ENCODE measurements at regions not wholly inside any gene's neighbourhood (a gene's known extent, or its start where the extent isn't known, plus 50 kb on each side); places are given as distances from the start of the nearest gene placed in this dataset.

- H3K27ac ChIP-seq (ENCODE audit: low read depth in 2 of 2, low read length in 2 of 2), result no peak overlapping the region
- H3K9ac ChIP-seq (ENCODE audit: low read depth in 1 of 2, low read length in 2 of 2), result no peak overlapping the region
- no peak overlapping the region for H3K4me3 ChIP-seq (ENCODE audit: low read length in 2 of 2)
- no peaks in the 10 kb centered on the region for H3K27me3 ChIP-seq (ENCODE audit: control insufficient read depth in 2 of 2, insufficient read depth in 2 of 2, low read length in 2 of 2)
- H3K9me3 ChIP-seq (ENCODE audit: control insufficient read depth in 2 of 2, low read length in 2 of 2), result no peaks in the 10 kb centered on the region
- no peaks in the 10 kb centered on the region for H3K4me1 ChIP-seq (ENCODE audit: control insufficient read depth in 2 of 2, insufficient read depth in 2 of 2, low read length in 2 of 2)
- H3K36me3 ChIP-seq (ENCODE audit: control insufficient read depth in 2 of 2, insufficient read depth in 2 of 2, low read length in 2 of 2), result no peaks in the 10 kb centered on the region
These were observed 353.9 kb upstream of the LMCD1 start for GRCh38 chr3:8147711-8148110.

GRCh38 chr3:8152821-8153418 lies 348.7 kb upstream of the LMCD1 start:
- Histone ChIP-seq H3K36me3 (ENCODE audit: control insufficient read depth in 2 of 2, insufficient read depth in 2 of 2, low read length in 2 of 2) (no peaks in the 10 kb centered on the region), H3K9ac (ENCODE audit: low read depth in 1 of 2, low read length in 2 of 2) (no peak overlapping the region), H3K4me3 (ENCODE audit: low read length in 2 of 2) (no peak overlapping the region), H3K27ac (ENCODE audit: low read depth in 2 of 2, low read length in 2 of 2) (no peak overlapping the region), H3K9me3 (ENCODE audit: control insufficient read depth in 2 of 2, low read length in 2 of 2) (no peaks in the 10 kb centered on the region), H3K27me3 (ENCODE audit: control insufficient read depth in 2 of 2, insufficient read depth in 2 of 2, low read length in 2 of 2) (no peaks in the 10 kb centered on the region), H3K4me1 (ENCODE audit: control insufficient read depth in 2 of 2, insufficient read depth in 2 of 2, low read length in 2 of 2) (no peaks in the 10 kb centered on the region)

- Histone ChIP-seq H3K4me3 (ENCODE audit: low read length in 2 of 2) (no peak overlapping the region), H3K9ac (ENCODE audit: low read depth in 1 of 2, low read length in 2 of 2) (no peak overlapping the region), H3K9me3 (ENCODE audit: control insufficient read depth in 2 of 2, low read length in 2 of 2) (no peaks in the 10 kb centered on the region), H3K36me3 (ENCODE audit: control insufficient read depth in 2 of 2, insufficient read depth in 2 of 2, low read length in 2 of 2) (no peaks in the 10 kb centered on the region), H3K27me3 (ENCODE audit: control insufficient read depth in 2 of 2, insufficient read depth in 2 of 2, low read length in 2 of 2) (no peaks in the 10 kb centered on the region), H3K27ac (ENCODE audit: low read depth in 2 of 2, low read length in 2 of 2) (no peak overlapping the region), H3K4me1 (ENCODE audit: control insufficient read depth in 2 of 2, insufficient read depth in 2 of 2, low read length in 2 of 2) (no peaks in the 10 kb centered on the region)
These were observed 347.8 kb upstream of the LMCD1 start for GRCh38 chr3:8153800-8154199.

GRCh38 chr3:8154617-8155016 lies 347.0 kb upstream of the LMCD1 start:
- Histone ChIP-seq H3K36me3 (ENCODE audit: control insufficient read depth in 2 of 2, insufficient read depth in 2 of 2, low read length in 2 of 2) (no peaks in the 10 kb centered on the region), H3K4me3 (ENCODE audit: low read length in 2 of 2) (no peak overlapping the region), H3K27me3 (ENCODE audit: control insufficient read depth in 2 of 2, insufficient read depth in 2 of 2, low read length in 2 of 2) (no peaks in the 10 kb centered on the region), H3K4me1 (ENCODE audit: control insufficient read depth in 2 of 2, insufficient read depth in 2 of 2, low read length in 2 of 2) (no peaks in the 10 kb centered on the region), H3K9me3 (ENCODE audit: control insufficient read depth in 2 of 2, low read length in 2 of 2) (no peaks in the 10 kb centered on the region), H3K27ac (ENCODE audit: low read depth in 2 of 2, low read length in 2 of 2) (no peak overlapping the region), H3K9ac (ENCODE audit: low read depth in 1 of 2, low read length in 2 of 2) (no peak overlapping the region)

- no peaks in the 10 kb centered on the region for H3K36me3 ChIP-seq (ENCODE audit: control insufficient read depth in 2 of 2, insufficient read depth in 2 of 2, low read length in 2 of 2)
These were observed 345.5 kb upstream of the LMCD1 start for GRCh38 chr3:8156138-8156537.

GRCh38 chr3:8156831-8157230 lies 344.8 kb upstream of the LMCD1 start:
- Histone ChIP-seq H3K9me3 (ENCODE audit: control insufficient read depth in 2 of 2, low read length in 2 of 2) (no peaks in the 10 kb centered on the region), H3K27me3 (ENCODE audit: control insufficient read depth in 2 of 2, insufficient read depth in 2 of 2, low read length in 2 of 2) (no peaks in the 10 kb centered on the region), H3K27ac (ENCODE audit: low read depth in 2 of 2, low read length in 2 of 2) (no peak overlapping the region), H3K4me1 (ENCODE audit: control insufficient read depth in 2 of 2, insufficient read depth in 2 of 2, low read length in 2 of 2) (no peaks in the 10 kb centered on the region), H3K9ac (ENCODE audit: low read depth in 1 of 2, low read length in 2 of 2) (no peak overlapping the region), H3K4me3 (ENCODE audit: low read length in 2 of 2) (no peak overlapping the region), H3K36me3 (ENCODE audit: control insufficient read depth in 2 of 2, insufficient read depth in 2 of 2, low read length in 2 of 2) (no peaks in the 10 kb centered on the region)

More at GRCh38 chr3:8156138-8156537, 345.5 kb upstream of the LMCD1 start:
- H3K9ac ChIP-seq (ENCODE audit: low read depth in 1 of 2, low read length in 2 of 2), result no peak overlapping the region
- no peak overlapping the region for H3K4me3 ChIP-seq (ENCODE audit: low read length in 2 of 2)
- H3K4me1 ChIP-seq (ENCODE audit: control insufficient read depth in 2 of 2, insufficient read depth in 2 of 2, low read length in 2 of 2), result no peaks in the 10 kb centered on the region
- no peaks in the 10 kb centered on the region for H3K27me3 ChIP-seq (ENCODE audit: control insufficient read depth in 2 of 2, insufficient read depth in 2 of 2, low read length in 2 of 2)
- H3K27ac ChIP-seq (ENCODE audit: low read depth in 2 of 2, low read length in 2 of 2), result no peak overlapping the region
- no peaks in the 10 kb centered on the region for H3K9me3 ChIP-seq (ENCODE audit: control insufficient read depth in 2 of 2, low read length in 2 of 2)

GRCh38 chr3:8157640-8158039 lies 344.0 kb upstream of the LMCD1 start:
- no peaks in the 10 kb centered on the region for H3K4me1 ChIP-seq (ENCODE audit: control insufficient read depth in 2 of 2, insufficient read depth in 2 of 2, low read length in 2 of 2)
- no peak overlapping the region for H3K4me3 ChIP-seq (ENCODE audit: low read length in 2 of 2)
- no peaks in the 10 kb centered on the region for H3K9me3 ChIP-seq (ENCODE audit: control insufficient read depth in 2 of 2, low read length in 2 of 2)
- no peak overlapping the region for H3K9ac ChIP-seq (ENCODE audit: low read depth in 1 of 2, low read length in 2 of 2)
- H3K36me3 ChIP-seq (ENCODE audit: control insufficient read depth in 2 of 2, insufficient read depth in 2 of 2, low read length in 2 of 2), result no peaks in the 10 kb centered on the region
- no peak overlapping the region for H3K27ac ChIP-seq (ENCODE audit: low read depth in 2 of 2, low read length in 2 of 2)
- H3K27me3 ChIP-seq (ENCODE audit: control insufficient read depth in 2 of 2, insufficient read depth in 2 of 2, low read length in 2 of 2), result no peaks in the 10 kb centered on the region

GRCh38 chr3:8164145-8164544 lies 337.5 kb upstream of the LMCD1 start:
- Histone ChIP-seq H3K36me3 (ENCODE audit: control insufficient read depth in 2 of 2, insufficient read depth in 2 of 2, low read length in 2 of 2) (no peaks in the 10 kb centered on the region), H3K27ac (ENCODE audit: low read depth in 2 of 2, low read length in 2 of 2) (no peak overlapping the region), H3K9ac (ENCODE audit: low read depth in 1 of 2, low read length in 2 of 2) (no peak overlapping the region), H3K27me3 (ENCODE audit: control insufficient read depth in 2 of 2, insufficient read depth in 2 of 2, low read length in 2 of 2) (no peaks in the 10 kb centered on the region), H3K9me3 (ENCODE audit: control insufficient read depth in 2 of 2, low read length in 2 of 2) (no peaks in the 10 kb centered on the region), H3K4me1 (ENCODE audit: control insufficient read depth in 2 of 2, insufficient read depth in 2 of 2, low read length in 2 of 2) (no peaks in the 10 kb centered on the region), H3K4me3 (ENCODE audit: low read length in 2 of 2) (no peak overlapping the region)

GRCh38 chr3:8166014-8166413 lies 335.6 kb upstream of the LMCD1 start:
- Histone ChIP-seq H3K9me3 (ENCODE audit: control insufficient read depth in 2 of 2, low read length in 2 of 2) (no peaks in the 10 kb centered on the region), H3K36me3 (ENCODE audit: control insufficient read depth in 2 of 2, insufficient read depth in 2 of 2, low read length in 2 of 2) (no peaks in the 10 kb centered on the region), H3K9ac (ENCODE audit: low read depth in 1 of 2, low read length in 2 of 2) (no peak overlapping the region), H3K27ac (ENCODE audit: low read depth in 2 of 2, low read length in 2 of 2) (no peak overlapping the region), H3K4me3 (ENCODE audit: low read length in 2 of 2) (no peak overlapping the region), H3K27me3 (ENCODE audit: control insufficient read depth in 2 of 2, insufficient read depth in 2 of 2, low read length in 2 of 2) (no peaks in the 10 kb centered on the region), H3K4me1 (ENCODE audit: control insufficient read depth in 2 of 2, insufficient read depth in 2 of 2, low read length in 2 of 2) (no peaks in the 10 kb centered on the region)

GRCh38 chr3:8170971-8171508 lies 330.6 kb upstream of the LMCD1 start:
- no peak overlapping the region for H3K27ac ChIP-seq (ENCODE audit: low read depth in 2 of 2, low read length in 2 of 2)
- no peak overlapping the region for H3K4me3 ChIP-seq (ENCODE audit: low read length in 2 of 2)
- no peaks in the 10 kb centered on the region for H3K27me3 ChIP-seq (ENCODE audit: control insufficient read depth in 2 of 2, insufficient read depth in 2 of 2, low read length in 2 of 2)
- H3K9ac ChIP-seq (ENCODE audit: low read depth in 1 of 2, low read length in 2 of 2), result no peak overlapping the region
- no peaks in the 10 kb centered on the region for H3K4me1 ChIP-seq (ENCODE audit: control insufficient read depth in 2 of 2, insufficient read depth in 2 of 2, low read length in 2 of 2)
- no peaks in the 10 kb centered on the region for H3K36me3 ChIP-seq (ENCODE audit: control insufficient read depth in 2 of 2, insufficient read depth in 2 of 2, low read length in 2 of 2)
- H3K9me3 ChIP-seq (ENCODE audit: control insufficient read depth in 2 of 2, low read length in 2 of 2), result no peaks in the 10 kb centered on the region

Data from mucosa of rectum (tissue), 2 donors.